Activated CD8-positive, alpha-beta T cell treated with anti-CD3 and anti-CD28 coated beads for 36 hours (primary cell): ENCODE measurements at regions not wholly inside any gene's neighbourhood (a gene's known extent, or its start where the extent isn't known, plus 50 kb on each side); places are given as distances from the start of the nearest gene placed in this dataset.

Source experiments
- ATAC-seq: fragments of 200-7000 bp; cut with Tn5 transposase; one replicate; pipeline ENCODE4 v1.10.0; 2021; ENCODE audit warnings: mild to moderate bottlenecking, moderate library complexity
- CTCF ChIA-PET: fragments of 350-600 bp; sonication (Branson Sonifier 250); formaldehyde crosslinking; loops from one replicate; lab custom pipeline; 2021; ENCODE audit warnings: antibody characterized with exemption; lab: Charles Lee
- POLR2A ChIA-PET: fragments of 350-600 bp; sonication (Branson Sonifier 250); formaldehyde crosslinking; loops from one replicate; lab custom pipeline; 2021; ENCODE audit warnings: antibody characterized with exemption; lab: Charles Lee
- DNase-seq: peaks from one replicate; pipeline ENCODE4 v3.0.0-alpha.2; 2020
- H3K27ac Mint-ChIP-seq: one replicate; pipeline ENCODE4 v1.8.0; 2021; ENCODE audit warnings: mild to moderate bottlenecking, mixed read lengths
- H3K27me3 Mint-ChIP-seq: one replicate; pipeline ENCODE4 v1.8.0; 2021; ENCODE audit warnings: mixed read lengths
- H3K36me3 Mint-ChIP-seq: one replicate; pipeline ENCODE4 v1.8.0; 2021; ENCODE audit warnings: low read depth, mixed read lengths
- H3K4me1 Mint-ChIP-seq: one replicate; pipeline ENCODE4 v1.8.0; 2021; ENCODE audit warnings: low read depth, mixed read lengths
- H3K4me3 Mint-ChIP-seq: one replicate; pipeline ENCODE4 v1.8.0; 2021; ENCODE audit warnings: mild to moderate bottlenecking, moderate library complexity, mixed read lengths
- H3K9me3 Mint-ChIP-seq: one replicate; pipeline ENCODE4 v1.8.0; 2021; ENCODE audit warnings: mixed read lengths
- intact Hi-C: fragments of 100-400 bp; cut with micrococcal nuclease; formaldehyde crosslinking; loops from one replicate; pipeline ENCODE4 v1.10.0; 2022
- TF ChIP-seq, protein P1 (sequence below): fragments of 200-600 bp; IDR thresholded peaks from one replicate; pipeline ENCODE4 v1.8.0; 2022; ENCODE audit warnings: antibody characterized with exemption, mild to moderate bottlenecking

DNA sequence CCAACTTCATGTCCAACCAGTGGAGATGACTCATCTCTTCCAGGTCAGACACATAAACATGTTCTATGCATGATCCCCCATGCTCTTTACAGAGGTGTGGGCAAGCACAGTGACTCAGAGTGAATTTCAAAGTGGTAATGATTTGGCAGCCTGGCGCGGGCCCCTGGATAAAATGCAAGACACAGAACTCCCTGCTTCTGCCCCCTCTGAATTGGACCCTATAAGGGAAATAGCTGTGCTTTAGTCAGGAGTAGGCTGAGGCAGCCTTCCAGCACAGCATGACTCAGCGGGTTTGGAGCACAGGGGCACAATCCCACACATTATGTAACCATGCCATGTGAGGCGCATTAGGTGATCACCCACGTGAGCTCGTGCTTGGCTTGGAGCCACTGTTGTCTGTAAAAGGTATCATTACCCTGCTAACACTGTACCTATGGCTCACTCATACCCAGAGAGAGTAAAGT is 127.4 kb downstream of the C6orf118 start:
- Mint-ChIP-seq H3K27me3 (no peaks in the 10 kb centered on the region), H3K4me3 (no peak overlapping the region), H3K4me1 (no peaks in the 10 kb centered on the region), H3K9me3 (peaks cover 3% of the 10 kb centered on the region), H3K27ac (no peak overlapping the region), H3K36me3 (no peaks in the 10 kb centered on the region)
- ATAC-seq (no peak), DNase-seq (no peak)
- TF ChIP-seq, protein P1, sequence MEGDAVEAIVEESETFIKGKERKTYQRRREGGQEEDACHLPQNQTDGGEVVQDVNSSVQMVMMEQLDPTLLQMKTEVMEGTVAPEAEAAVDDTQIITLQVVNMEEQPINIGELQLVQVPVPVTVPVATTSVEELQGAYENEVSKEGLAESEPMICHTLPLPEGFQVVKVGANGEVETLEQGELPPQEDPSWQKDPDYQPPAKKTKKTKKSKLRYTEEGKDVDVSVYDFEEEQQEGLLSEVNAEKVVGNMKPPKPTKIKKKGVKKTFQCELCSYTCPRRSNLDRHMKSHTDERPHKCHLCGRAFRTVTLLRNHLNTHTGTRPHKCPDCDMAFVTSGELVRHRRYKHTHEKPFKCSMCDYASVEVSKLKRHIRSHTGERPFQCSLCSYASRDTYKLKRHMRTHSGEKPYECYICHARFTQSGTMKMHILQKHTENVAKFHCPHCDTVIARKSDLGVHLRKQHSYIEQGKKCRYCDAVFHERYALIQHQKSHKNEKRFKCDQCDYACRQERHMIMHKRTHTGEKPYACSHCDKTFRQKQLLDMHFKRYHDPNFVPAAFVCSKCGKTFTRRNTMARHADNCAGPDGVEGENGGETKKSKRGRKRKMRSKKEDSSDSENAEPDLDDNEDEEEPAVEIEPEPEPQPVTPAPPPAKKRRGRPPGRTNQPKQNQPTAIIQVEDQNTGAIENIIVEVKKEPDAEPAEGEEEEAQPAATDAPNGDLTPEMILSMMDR = no peak
- intact Hi-C loops = no loop called here
- ChIA-PET POLR2A (no interaction called here), CTCF (no interaction called here)

DNA sequence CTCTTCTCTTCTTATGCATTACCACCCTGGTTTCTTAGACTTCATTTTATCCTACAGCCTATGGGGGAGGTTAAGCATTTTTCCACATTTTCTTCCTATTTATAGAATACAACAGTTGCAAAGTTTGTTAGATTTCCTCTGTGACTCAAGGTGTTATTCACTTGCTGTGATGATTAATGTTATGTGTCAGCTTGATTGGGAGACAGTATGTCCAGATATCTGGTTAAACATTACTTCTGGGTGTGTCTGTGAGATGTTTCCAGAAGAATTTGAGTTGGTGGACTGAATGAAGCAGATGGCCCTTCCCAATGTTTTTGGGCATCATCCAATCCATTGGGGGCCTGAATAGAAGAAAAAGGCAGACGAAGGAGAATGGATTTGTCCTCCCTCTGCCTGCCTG is 131.3 kb downstream of the C6orf118 start:
- H3K4me1 Mint-ChIP-seq = no peaks in the 10 kb centered on the region
- ChIA-PET POLR2A (interaction anchor here (1.2 kb wide), 1 partner anchor 10 kb away, joined by 3 read pairs; no protein-coding TSS in a partner anchor), CTCF (no interaction called here)
- DNase-seq = no peak
- H3K4me3 Mint-ChIP-seq = no peak overlapping the region
- H3K27me3 Mint-ChIP-seq = no peaks in the 10 kb centered on the region
- TF ChIP-seq, protein P1 = no peak
- H3K27ac Mint-ChIP-seq = no peak overlapping the region
- intact Hi-C loops = no loop called here
- no peaks in the 10 kb centered on the region for H3K36me3 Mint-ChIP-seq
- ATAC-seq = no peak
- peaks cover 7% of the 10 kb centered on the region for H3K9me3 Mint-ChIP-seq

DNA sequence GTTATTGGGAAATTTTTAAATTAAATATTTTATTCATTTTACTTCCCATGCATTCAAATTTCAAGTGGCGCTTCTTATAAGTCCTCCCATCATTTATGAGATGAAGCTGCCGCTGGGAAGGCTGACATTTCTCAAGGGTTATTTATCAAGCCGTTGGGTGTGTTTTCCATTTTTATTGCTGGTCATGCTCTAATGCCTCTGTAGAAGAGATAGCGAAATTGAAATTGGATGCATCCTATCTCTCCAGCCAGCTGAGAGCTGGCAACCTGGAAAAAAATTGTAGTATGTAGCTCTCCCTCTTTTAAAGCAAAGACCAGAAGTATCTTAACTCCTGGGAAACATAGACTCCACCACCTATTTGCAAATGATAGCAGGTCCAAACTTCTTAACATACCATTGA is 135.9 kb downstream of the C6orf118 start:
- intact Hi-C loops = no loop called here
- no peak for ATAC-seq
- DNase-seq = no peak
- H3K27ac Mint-ChIP-seq = no peak overlapping the region
- TF ChIP-seq, protein P1 = no peak
- H3K4me1 Mint-ChIP-seq = no peaks in the 10 kb centered on the region
- H3K4me3 Mint-ChIP-seq = no peak overlapping the region
- H3K27me3 Mint-ChIP-seq = no peaks in the 10 kb centered on the region
- H3K9me3 Mint-ChIP-seq = peaks cover 7% of the 10 kb centered on the region
- ChIA-PET CTCF (no interaction called here), POLR2A (no interaction called here)
- H3K36me3 Mint-ChIP-seq = no peaks in the 10 kb centered on the region

DNA sequence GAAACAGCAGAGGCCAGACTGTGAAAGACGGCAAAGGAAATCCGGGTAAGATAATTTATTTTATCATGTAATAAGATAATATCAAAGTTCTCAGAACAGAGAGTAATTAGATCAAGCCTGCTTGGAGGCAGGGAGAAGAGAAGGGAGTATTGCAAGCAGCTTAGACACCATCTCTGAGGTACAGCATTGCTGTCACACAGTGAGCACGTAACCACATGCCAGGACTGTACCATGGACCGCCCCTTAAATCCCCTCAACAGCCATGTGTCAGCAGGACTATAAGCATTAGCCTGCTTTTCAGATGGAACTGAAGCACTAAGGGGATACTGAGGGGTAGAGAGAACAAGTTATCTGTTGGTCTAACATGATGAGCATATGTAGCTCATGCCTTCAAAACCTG is 141.5 kb downstream of the C6orf118 start:
- H3K36me3 Mint-ChIP-seq = no peaks in the 10 kb centered on the region
- CTCF ChIA-PET = no interaction called here
- TF ChIP-seq, protein P1 = no peak
- no peaks in the 10 kb centered on the region for H3K27me3 Mint-ChIP-seq
- DNase-seq (no peak), ATAC-seq (no peak)
- H3K27ac Mint-ChIP-seq = no peak overlapping the region
- H3K4me1 Mint-ChIP-seq = no peaks in the 10 kb centered on the region
- POLR2A ChIA-PET = no interaction called here
- H3K4me3 Mint-ChIP-seq = no peak overlapping the region
- peaks cover 13% of the 10 kb centered on the region for H3K9me3 Mint-ChIP-seq
- intact Hi-C loops = no loop called here

DNA sequence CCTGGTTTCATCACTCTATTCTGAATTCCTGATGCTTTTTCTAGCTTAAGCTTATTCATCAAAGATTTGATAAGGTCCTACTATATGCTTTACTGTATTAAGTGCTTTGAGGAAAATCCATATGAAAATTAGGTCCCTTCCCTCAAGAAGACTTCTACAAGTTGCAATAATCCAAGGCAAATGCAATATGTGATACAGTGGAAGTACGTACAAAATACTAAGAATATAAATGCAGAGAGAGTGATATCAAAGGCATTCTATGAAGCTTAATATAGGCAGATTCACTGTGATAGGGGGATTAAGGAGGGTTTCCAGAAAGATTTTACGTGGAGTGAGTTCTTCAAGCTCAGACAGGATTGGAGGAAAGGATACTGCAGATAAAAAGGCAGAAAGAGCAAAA is 142.1 kb downstream of the C6orf118 start:
- intact Hi-C loops = no loop called here
- no peaks in the 10 kb centered on the region for H3K36me3 Mint-ChIP-seq
- no peak overlapping the region for H3K27ac Mint-ChIP-seq
- POLR2A ChIA-PET = no interaction called here
- TF ChIP-seq, protein P1 = no peak
- no peak overlapping the region for H3K4me3 Mint-ChIP-seq
- CTCF ChIA-PET = no interaction called here
- no peaks in the 10 kb centered on the region for H3K4me1 Mint-ChIP-seq
- no peak for ATAC-seq
- no peak for DNase-seq
- H3K9me3 Mint-ChIP-seq = peaks cover 16% of the 10 kb centered on the region
- no peaks in the 10 kb centered on the region for H3K27me3 Mint-ChIP-seq
